ENCODE measurements at regions not wholly inside any gene's neighbourhood (a gene's known extent, or its start where the extent isn't known, plus 50 kb on each side); places are given as distances from the start of the nearest gene placed in this dataset.

- H3K4me3 ChIP-seq = no peak overlapping the region
- TF ChIP-seq POLR2A (IDR thresholded peaks at IDR 0.05) (no peak), EP300 (IDR thresholded peaks at IDR 0.05) (no peak)
- TF ChIP-seq, protein P1, sequence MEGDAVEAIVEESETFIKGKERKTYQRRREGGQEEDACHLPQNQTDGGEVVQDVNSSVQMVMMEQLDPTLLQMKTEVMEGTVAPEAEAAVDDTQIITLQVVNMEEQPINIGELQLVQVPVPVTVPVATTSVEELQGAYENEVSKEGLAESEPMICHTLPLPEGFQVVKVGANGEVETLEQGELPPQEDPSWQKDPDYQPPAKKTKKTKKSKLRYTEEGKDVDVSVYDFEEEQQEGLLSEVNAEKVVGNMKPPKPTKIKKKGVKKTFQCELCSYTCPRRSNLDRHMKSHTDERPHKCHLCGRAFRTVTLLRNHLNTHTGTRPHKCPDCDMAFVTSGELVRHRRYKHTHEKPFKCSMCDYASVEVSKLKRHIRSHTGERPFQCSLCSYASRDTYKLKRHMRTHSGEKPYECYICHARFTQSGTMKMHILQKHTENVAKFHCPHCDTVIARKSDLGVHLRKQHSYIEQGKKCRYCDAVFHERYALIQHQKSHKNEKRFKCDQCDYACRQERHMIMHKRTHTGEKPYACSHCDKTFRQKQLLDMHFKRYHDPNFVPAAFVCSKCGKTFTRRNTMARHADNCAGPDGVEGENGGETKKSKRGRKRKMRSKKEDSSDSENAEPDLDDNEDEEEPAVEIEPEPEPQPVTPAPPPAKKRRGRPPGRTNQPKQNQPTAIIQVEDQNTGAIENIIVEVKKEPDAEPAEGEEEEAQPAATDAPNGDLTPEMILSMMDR (IDR thresholded peaks at IDR 0.05) = no peak
- 82 to 84% methylated on average over 10 of the region's 10 CpGs for WGBS, 2 donors
- no peak overlapping the region for H3K27ac ChIP-seq
- DNase-seq (ENCODE audit: low spot score in 2 of 2) = no peak
- H3K36me3 ChIP-seq = no peaks in the 10 kb centered on the region
- no peaks in the 10 kb centered on the region for H3K27me3 ChIP-seq
- peaks cover 0 to 9% (median 0%) of the 10 kb centered on the region in 4 donors for H3K9me3 ChIP-seq
- no peaks in the 10 kb centered on the region for H3K4me1 ChIP-seq
Observed at GRCh38 chr16:88312732-88313131, 70.0 kb upstream of the ZNF469 start.

- TF ChIP-seq POLR2A (IDR thresholded peaks at IDR 0.05) = no peak
- TF ChIP-seq EP300 (IDR thresholded peaks at IDR 0.05) = no peak
- TF ChIP-seq, protein P1 (IDR thresholded peaks at IDR 0.05) = no peak
- no peak for DNase-seq (ENCODE audit: low spot score in 2 of 2)
- H3K27me3 ChIP-seq = no peaks in the 10 kb centered on the region
- no peaks in the 10 kb centered on the region for H3K36me3 ChIP-seq
- no peak overlapping the region for H3K4me3 ChIP-seq
- no peak overlapping the region for H3K27ac ChIP-seq
- WGBS, 2 donors = 81 to 84% methylated on average over 13 to 16 of the region's 16 CpGs
- H3K4me1 ChIP-seq = no peaks in the 10 kb centered on the region
- H3K9me3 ChIP-seq = peaks cover 0 to 9% (median 0%) of the 10 kb centered on the region in 4 donors
Observed at GRCh38 chr16:88314991-88315542, 67.7 kb upstream of the ZNF469 start.

DNA sequence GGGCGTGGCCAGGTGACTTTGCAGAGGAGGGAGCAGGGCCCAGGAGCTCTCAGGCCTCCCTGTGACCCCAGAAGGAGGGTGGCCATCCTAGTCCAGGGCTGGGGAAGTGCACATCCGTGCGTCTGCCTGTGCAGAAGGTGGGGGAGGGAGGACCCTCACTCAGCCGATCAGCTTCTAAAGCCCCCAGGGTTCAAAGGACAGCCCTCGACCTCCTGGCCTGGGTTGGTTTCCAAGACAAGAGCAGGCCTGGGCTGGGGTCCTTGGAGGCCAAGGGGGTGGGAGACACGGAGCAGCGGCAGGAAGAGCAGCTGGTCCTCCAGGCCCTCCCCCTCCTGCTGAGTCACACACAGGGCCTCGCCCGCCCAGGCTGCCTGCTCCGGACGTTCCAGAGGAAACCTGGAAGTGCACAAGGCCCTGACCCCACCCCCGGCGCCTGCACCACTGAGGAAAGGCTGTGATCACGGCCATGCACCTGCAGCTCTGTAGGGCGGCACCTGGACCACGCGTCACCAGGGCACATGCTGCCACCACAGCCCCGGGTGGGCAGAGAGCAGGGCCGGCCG, 67.1 kb upstream of the ZNF469 start:
- H3K4me3 ChIP-seq = no peak overlapping the region
- whole genome bisulfite sequencing, 2 donors = 39 to 40% methylated on average over 10 to 20 of the region's 20 CpGs

GRCh38 chr16:88316151-88316550, 66.6 kb upstream of the ZNF469 start:
- Histone ChIP-seq H3K4me1 (no peaks in the 10 kb centered on the region), H3K36me3 (no peaks in the 10 kb centered on the region), H3K9me3 (peaks cover 0 to 13% (median 0%) of the 10 kb centered on the region in 4 donors), H3K27me3 (no peaks in the 10 kb centered on the region), H3K4me3 (no peak overlapping the region), H3K27ac (no peak overlapping the region)
- DNase-seq (ENCODE audit: low spot score in 2 of 2) = no peak
- WGBS, 2 donors = 74 to 86% methylated on average over 17 of the region's 17 CpGs
- TF ChIP-seq, protein P1 (IDR thresholded peaks at IDR 0.05) = no peak
- no peak for TF ChIP-seq POLR2A (IDR thresholded peaks at IDR 0.05)
- no peak for TF ChIP-seq EP300 (IDR thresholded peaks at IDR 0.05)

More for the DNA sequence above, 67.1 kb upstream of the ZNF469 start:
- H3K27ac ChIP-seq = no peak overlapping the region
- TF ChIP-seq, protein P1 (IDR thresholded peaks at IDR 0.05) = no peak
- TF ChIP-seq EP300 (IDR thresholded peaks at IDR 0.05) = no peak
- no peak for TF ChIP-seq POLR2A (IDR thresholded peaks at IDR 0.05)
- H3K27me3 ChIP-seq = no peaks in the 10 kb centered on the region
- H3K36me3 ChIP-seq = no peaks in the 10 kb centered on the region
- H3K4me1 ChIP-seq = no peaks in the 10 kb centered on the region
- DNase-seq (ENCODE audit: low spot score in 2 of 2) = no peak
- H3K9me3 ChIP-seq = peaks cover 0 to 9% (median 0%) of the 10 kb centered on the region in 4 donors

- H3K4me1 ChIP-seq = no peaks in the 10 kb centered on the region
- H3K4me3 ChIP-seq = no peak overlapping the region
- DNase-seq (ENCODE audit: low spot score in 2 of 2) = no peak
- peaks cover 0 to 11% (median 0%) of the 10 kb centered on the region in 4 donors for H3K9me3 ChIP-seq
- H3K27ac ChIP-seq = no peak overlapping the region
- 76 to 86% methylated on average over 18 of the region's 18 CpGs for WGBS, 2 donors
- TF ChIP-seq POLR2A (IDR thresholded peaks at IDR 0.05) (no peak), EP300 (IDR thresholded peaks at IDR 0.05) (no peak)
- TF ChIP-seq, protein P1 (IDR thresholded peaks at IDR 0.05) = no peak
- H3K27me3 ChIP-seq = no peaks in the 10 kb centered on the region
- no peaks in the 10 kb centered on the region for H3K36me3 ChIP-seq
Observed at GRCh38 chr16:88316941-88317612, 65.7 kb upstream of the ZNF469 start.
